ENCODE measurements at regions not wholly inside any gene's neighbourhood (a gene's known extent, or its start where the extent isn't known, plus 50 kb on each side); places are given as distances from the start of the nearest gene placed in this dataset.
"Not testable (repeated sequence)": the region's sequence is repeated elsewhere in the genome, so short reads cannot be mapped to it uniquely, and the experiment has no call there.

GRCh38 chr20:4358552-4358951 lies 109.5 kb upstream of the ADRA1D start:
- DNase-seq (ENCODE audit: low read depth in 2 of 2), result no peak

GRCh38 chr20:4352348-4352747 lies 103.3 kb upstream of the ADRA1D start:
- no peak for DNase-seq (ENCODE audit: low read depth in 2 of 2)

GRCh38 chr20:4350096-4350495 lies 101.0 kb upstream of the ADRA1D start:
- DNase-seq (ENCODE audit: low read depth in 2 of 2), result no peak

- DNase-seq (ENCODE audit: low read depth in 2 of 2), result no peak
These were observed 95.6 kb upstream of the ADRA1D start for GRCh38 chr20:4344670-4345069.

GRCh38 chr20:4342609-4343008 lies 93.5 kb upstream of the ADRA1D start:
- no peak for DNase-seq (ENCODE audit: low read depth in 2 of 2)

GRCh38 chr20:4341804-4342485 lies 92.9 kb upstream of the ADRA1D start:
- DNase-seq (ENCODE audit: low read depth in 2 of 2), result no peak

- no peak for DNase-seq (ENCODE audit: low read depth in 2 of 2)
These were observed 86.6 kb upstream of the ADRA1D start for GRCh38 chr20:4335722-4336121.

- DNase-seq (ENCODE audit: low read depth in 2 of 2), result no peak
These were observed 83.2 kb upstream of the ADRA1D start for GRCh38 chr20:4332121-4332860.

GRCh38 chr20:4330011-4330410 lies 80.9 kb upstream of the ADRA1D start:
- no peak for DNase-seq (ENCODE audit: low read depth in 2 of 2)

GRCh38 chr20:4329232-4329631 lies 80.1 kb upstream of the ADRA1D start:
- DNase-seq (ENCODE audit: low read depth in 2 of 2), result no peak

- DNase-seq (ENCODE audit: low read depth in 2 of 2), result no peak
These were observed 79.5 kb upstream of the ADRA1D start for GRCh38 chr20:4328541-4328940.

- DNase-seq (ENCODE audit: low read depth in 2 of 2), result no peak
These were observed 78.9 kb upstream of the ADRA1D start for GRCh38 chr20:4327956-4328355.

GRCh38 chr20:4326195-4327065 lies 77.3 kb upstream of the ADRA1D start:
- no peak for DNase-seq (ENCODE audit: low read depth in 2 of 2)

GRCh38 chr20:4325548-4326187 lies 76.6 kb upstream of the ADRA1D start:
- DNase-seq (ENCODE audit: low read depth in 2 of 2), result no peak

GRCh38 chr20:4324611-4325243 lies 75.6 kb upstream of the ADRA1D start:
- no peak for DNase-seq (ENCODE audit: low read depth in 2 of 2)

- DNase-seq (ENCODE audit: low read depth in 2 of 2), result no peak
These were observed 73.4 kb upstream of the ADRA1D start for GRCh38 chr20:4322499-4322898.

- no peak for DNase-seq (ENCODE audit: low read depth in 2 of 2)
These were observed 71.2 kb upstream of the ADRA1D start for GRCh38 chr20:4320291-4320690.

GRCh38 chr20:4318891-4319290 lies 69.8 kb upstream of the ADRA1D start:
- DNase-seq (ENCODE audit: low read depth in 2 of 2), result no peak

GRCh38 chr20:4310616-4311015 lies 61.5 kb upstream of the ADRA1D start:
- not testable (repeated sequence) for DNase-seq (ENCODE audit: low read depth in 2 of 2)

- DNase-seq (ENCODE audit: low read depth in 2 of 2), result no peak
These were observed 57.1 kb upstream of the ADRA1D start for GRCh38 chr20:4306206-4306605.

- no peak for DNase-seq (ENCODE audit: low read depth in 2 of 2)
These were observed 56.0 kb upstream of the ADRA1D start for GRCh38 chr20:4305091-4305490.

Data from dermis microvascular lymphatic vessel endothelial cell (primary cell).